RWPE2 (cell line): ENCODE measurements at regions not wholly inside any gene's neighbourhood (a gene's known extent, or its start where the extent isn't known, plus 50 kb on each side); places are given as distances from the start of the nearest gene placed in this dataset.

ENCODE experiments used
- ATAC-seq: fragments of 200-7000 bp; cut with Tn5 transposase; 3 replicates; pipeline ENCODE4 v1.9.1; 2021; ENCODE audit warnings: low read depth
- DNase-seq: peaks from one replicate; pipeline ENCODE4 v3.0.0-alpha.2; 2020; ENCODE audit warnings: low spot score
- H3K27ac ChIP-seq: fragments of 450-650 bp; 2 replicates; pipeline ENCODE4 v1.5.1; 2017; ENCODE audit warnings: mild to moderate bottlenecking; ENCODE audit not compliant: poor library complexity, severe bottlenecking
- H3K27me3 ChIP-seq: fragments of 250-450 bp; sonication (Bioruptor Pico); 2 replicates; pipeline ENCODE4 v1.5.1; 2021; ENCODE audit warnings: mild to moderate bottlenecking, moderate library complexity; ENCODE audit not compliant: insufficient read depth, poor library complexity, severe bottlenecking
- H3K36me3 ChIP-seq: fragments of 250-450 bp; sonication (Bioruptor Pico); 2 replicates; pipeline ENCODE4 v1.5.1; 2020; ENCODE audit warnings: low read depth, mild to moderate bottlenecking, moderate library complexity
- H3K4me1 ChIP-seq: fragments of 250-450 bp; sonication (Bioruptor Pico); 2 replicates; pipeline ENCODE4 v1.5.1; 2021; ENCODE audit warnings: mild to moderate bottlenecking, moderate library complexity; ENCODE audit not compliant: insufficient read depth, poor library complexity, severe bottlenecking
- H3K4me3 ChIP-seq: fragments of 250-450 bp; sonication (Bioruptor Pico); 2 replicates; pipeline ENCODE4 v1.5.1; 2021; ENCODE audit warnings: mild to moderate bottlenecking, moderate library complexity; ENCODE audit not compliant: severe bottlenecking
- H3K9me3 ChIP-seq: fragments of 250-450 bp; sonication (Bioruptor Pico); 2 replicates; pipeline ENCODE4 v1.5.1; 2021; ENCODE audit warnings: mild to moderate bottlenecking, moderate library complexity; ENCODE audit not compliant: severe bottlenecking
- CTCF ChIP-seq: fragments of 450-650 bp; IDR thresholded peaks from one replicate; pipeline ENCODE4 v1.5.1; 2017; ENCODE audit warnings: mild to moderate bottlenecking, moderate library complexity; ENCODE audit not compliant: poor library complexity, severe bottlenecking

DNA sequence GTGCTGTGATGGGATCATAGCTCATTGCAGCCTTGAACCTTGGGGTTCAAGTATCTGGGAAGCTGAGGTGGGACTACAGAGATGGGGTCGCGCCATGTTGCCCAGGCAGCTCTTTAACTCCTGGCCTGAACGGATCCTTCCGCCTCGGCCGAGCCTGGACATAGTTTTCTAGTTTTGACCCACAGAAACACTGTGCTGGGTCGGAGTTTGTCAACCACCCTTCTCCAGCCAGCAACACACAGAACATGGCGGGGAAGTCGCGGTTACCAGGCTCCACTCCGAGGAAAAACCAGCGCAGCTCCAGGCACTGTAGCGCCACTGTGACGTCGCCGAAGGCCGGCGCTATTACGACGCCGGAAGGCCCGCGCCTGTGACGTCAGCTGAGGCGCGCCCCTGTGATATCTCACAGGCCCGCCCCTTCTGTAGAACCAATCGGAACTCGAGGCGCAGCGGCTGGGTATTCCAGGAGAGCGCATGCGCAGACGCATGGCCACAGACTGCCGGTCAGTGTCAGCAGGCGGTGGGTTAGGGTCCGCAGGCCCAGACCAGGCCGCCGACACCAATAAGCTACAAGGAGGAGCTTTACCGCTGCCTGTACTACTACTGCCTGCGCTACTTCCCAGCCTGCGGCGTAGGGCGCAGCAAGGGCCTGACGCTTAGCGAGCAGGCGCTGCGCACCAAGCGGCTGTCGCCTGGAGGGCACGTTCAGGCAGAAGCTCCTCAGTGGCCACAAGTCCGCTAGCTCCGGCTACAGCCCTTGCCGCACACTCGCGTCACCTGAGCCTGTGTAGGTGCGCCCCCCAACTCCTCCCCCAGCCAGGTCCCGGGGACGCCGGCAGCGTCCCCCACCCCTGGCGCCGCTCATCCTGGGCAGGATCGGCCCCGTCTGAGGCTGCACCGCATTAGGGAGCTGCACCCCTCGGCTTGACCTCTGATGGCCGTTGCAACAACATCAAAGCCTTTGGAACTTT is 135.2 kb upstream of the KCTD7 start:
- Histone ChIP-seq H3K27ac (peak overlapping the region; percentile 57), H3K4me1 (no peaks in the 10 kb centered on the region), H3K27me3 (no peaks in the 10 kb centered on the region), H3K4me3 (peak overlapping the region; percentile 50), H3K36me3 (no peaks in the 10 kb centered on the region), H3K9me3 (no peaks in the 10 kb centered on the region)
- peak; percentile 86 for ATAC-seq
- no peak for TF ChIP-seq CTCF
- DNase-seq, result peak; percentile 97

DNA sequence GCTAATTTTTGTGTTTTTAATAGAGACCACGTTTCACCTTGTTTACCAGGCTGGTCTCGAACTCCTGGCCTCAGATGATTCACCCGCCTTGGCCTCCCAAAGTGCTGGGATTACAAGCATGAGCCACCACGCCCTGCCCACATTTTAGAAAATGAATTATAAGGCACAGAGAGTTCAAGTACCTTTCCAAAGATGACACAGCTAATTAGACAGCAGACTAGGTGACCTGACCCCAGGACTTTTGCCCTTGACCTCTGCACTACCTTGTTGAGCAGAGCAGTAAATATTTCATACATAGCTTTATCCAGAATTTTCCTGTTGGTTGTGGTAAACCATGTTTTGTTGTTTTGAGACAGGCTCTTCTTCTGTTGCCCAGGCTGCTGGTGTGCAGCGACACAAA is 131.3 kb upstream of the KCTD7 start:
- no peaks in the 10 kb centered on the region for H3K4me1 ChIP-seq
- TF ChIP-seq CTCF, result no peak
- no peaks in the 10 kb centered on the region for H3K36me3 ChIP-seq
- ATAC-seq (no peak), DNase-seq (no peak)
- H3K9me3 ChIP-seq, result no peaks in the 10 kb centered on the region
- no peak overlapping the region for H3K4me3 ChIP-seq
- no peak overlapping the region for H3K27ac ChIP-seq
- no peaks in the 10 kb centered on the region for H3K27me3 ChIP-seq

- DNase-seq (peak; percentile 10), ATAC-seq (no peak)
- no peak for TF ChIP-seq CTCF
- Histone ChIP-seq H3K4me3 (no peak overlapping the region), H3K27me3 (no peaks in the 10 kb centered on the region), H3K4me1 (no peaks in the 10 kb centered on the region), H3K36me3 (no peaks in the 10 kb centered on the region), H3K9me3 (no peaks in the 10 kb centered on the region), H3K27ac (no peak overlapping the region)
Measured at GRCh38 chr7:66500087-66500486, 128.6 kb upstream of the KCTD7 start.

GRCh38 chr7:66502230-66503035 is 126.2 kb upstream of the KCTD7 start:
- H3K27ac ChIP-seq, result no peak overlapping the region
- H3K4me3 ChIP-seq, result no peak overlapping the region
- ATAC-seq (no peak), DNase-seq (no peak)
- no peaks in the 10 kb centered on the region for H3K36me3 ChIP-seq
- H3K4me1 ChIP-seq, result no peaks in the 10 kb centered on the region
- no peak for TF ChIP-seq CTCF
- no peaks in the 10 kb centered on the region for H3K9me3 ChIP-seq
- H3K27me3 ChIP-seq, result peaks cover 4% of the 10 kb centered on the region
